Ishikawa (cell line): ENCODE measurements at regions not wholly inside any gene's neighbourhood (a gene's known extent, or its start where the extent isn't known, plus 50 kb on each side); places are given as distances from the start of the nearest gene placed in this dataset.

Experiments used
- CEBPB ChIP-seq: IDR thresholded peaks from 2 replicates; pipeline ENCODE4 v1.6.1; 2012
- CREB1 ChIP-seq: IDR thresholded peaks from 2 replicates; pipeline ENCODE4 v1.6.1; 2012; ENCODE audit warnings: low read depth
- EGR1 ChIP-seq: IDR thresholded peaks from 2 replicates; pipeline ENCODE4 v1.6.1; 2012
- EP300 ChIP-seq: IDR thresholded peaks from 2 replicates; pipeline ENCODE4 v1.6.1; 2012; ENCODE audit warnings: borderline replicate concordance
- FOXM1 ChIP-seq: IDR thresholded peaks from 2 replicates; pipeline ENCODE4 v1.6.1; 2012; ENCODE audit warnings: low read depth, borderline replicate concordance
- MAX ChIP-seq: IDR thresholded peaks from 2 replicates; pipeline ENCODE4 v1.6.1; 2012
- NFIC ChIP-seq: IDR thresholded peaks from 2 replicates; pipeline ENCODE4 v1.6.1; 2012
- RAD21 ChIP-seq: IDR thresholded peaks from 2 replicates; pipeline ENCODE4 v1.6.1; 2012; ENCODE audit warnings: low read depth
- REST ChIP-seq: IDR thresholded peaks from 2 replicates; pipeline ENCODE4 v1.6.1; 2012; ENCODE audit warnings: low read depth, mild to moderate bottlenecking
- TAF1 ChIP-seq: IDR thresholded peaks from 2 replicates; pipeline ENCODE4 v1.6.1; 2012; ENCODE audit warnings: low read depth, mild to moderate bottlenecking
- TCF12 ChIP-seq: IDR thresholded peaks from 2 replicates; pipeline ENCODE4 v1.6.1; 2012; ENCODE audit warnings: low read depth
- TEAD4 ChIP-seq: IDR thresholded peaks from 2 replicates; pipeline ENCODE4 v1.6.1; 2012
- USF1 ChIP-seq: IDR thresholded peaks from 2 replicates; pipeline ENCODE4 v1.6.1; 2012
- YY1 ChIP-seq: IDR thresholded peaks from 2 replicates; pipeline ENCODE4 v1.6.1; 2012; ENCODE audit warnings: low read depth
- ZBTB7A ChIP-seq: IDR thresholded peaks from 2 replicates; pipeline ENCODE4 v1.6.1; 2012; ENCODE audit warnings: low read depth

GRCh38 chr3:127134466-127134865, 58.5 kb upstream of the PRR23E start:
- no peak for TF ChIP-seq NFIC
- no peak for TF ChIP-seq REST
- TF ChIP-seq FOXM1, result no peak
- no peak for TF ChIP-seq EP300
- no peak for TF ChIP-seq CEBPB
- no peak for TF ChIP-seq TCF12
- TF ChIP-seq EGR1, result no peak
- TF ChIP-seq TEAD4, result no peak
- no peak for TF ChIP-seq TAF1
- TF ChIP-seq CREB1, result no peak
- TF ChIP-seq YY1, result no peak
- TF ChIP-seq ZBTB7A, result no peak
- no peak for TF ChIP-seq RAD21
- no peak for TF ChIP-seq MAX
- no peak for TF ChIP-seq USF1

- no peak for TF ChIP-seq USF1
- TF ChIP-seq EP300, result no peak
- no peak for TF ChIP-seq RAD21
- TF ChIP-seq MAX, result no peak
- no peak for TF ChIP-seq CEBPB
- TF ChIP-seq TCF12, result no peak
- TF ChIP-seq REST, result no peak
- TF ChIP-seq NFIC, result no peak
- no peak for TF ChIP-seq TEAD4
- TF ChIP-seq ZBTB7A, result no peak
- no peak for TF ChIP-seq CREB1
- TF ChIP-seq TAF1, result no peak
- no peak for TF ChIP-seq EGR1
Measured at GRCh38 chr3:127134887-127135240, 58.1 kb upstream of the PRR23E start.

GRCh38 chr3:127135241-127136023, 57.5 kb upstream of the PRR23E start:
- no peak for TF ChIP-seq RAD21
- no peak for TF ChIP-seq CREB1
- no peak for TF ChIP-seq NFIC
- TF ChIP-seq YY1, result no peak

GRCh38 chr3:127136024-127136600, 56.8 kb upstream of the PRR23E start:
- no peak for TF ChIP-seq EP300
- TF ChIP-seq FOXM1, result no peak
- no peak for TF ChIP-seq NFIC
- TF ChIP-seq ZBTB7A, result no peak
- TF ChIP-seq USF1, result no peak
- no peak for TF ChIP-seq EGR1

- no peak for TF ChIP-seq RAD21
- TF ChIP-seq TAF1, result no peak
- no peak for TF ChIP-seq EGR1
- TF ChIP-seq NFIC, result no peak
Measured at GRCh38 chr3:127136706-127137105, 56.2 kb upstream of the PRR23E start.
